Mesendoderm (in vitro differentiated cells): ENCODE measurements at regions not wholly inside any gene's neighbourhood (a gene's known extent, or its start where the extent isn't known, plus 50 kb on each side); places are given as distances from the start of the nearest gene placed in this dataset.

Experiments
- DNase-seq: peaks from one replicate; pipeline ENCODE4 v3.0.0; 2013
- H2AK5ac ChIP-seq: 2 replicates; pipeline ENCODE4 v1.6.1; 2013; ENCODE audit warnings: low read length, inconsistent platforms
- H2BK120ac ChIP-seq: 2 replicates; pipeline ENCODE4 v1.6.1; 2013; ENCODE audit warnings: low read depth, mild to moderate bottlenecking, low read length, moderate library complexity, mixed read lengths
- H2BK15ac ChIP-seq: replicated peaks from 2 replicates; pipeline ENCODE4 v1.6.1; 2013; ENCODE audit warnings: low read depth, mild to moderate bottlenecking, moderate library complexity
- H2BK5ac ChIP-seq: 2 replicates; pipeline ENCODE4 v1.6.1; 2013; ENCODE audit warnings: low read length, inconsistent platforms
- H3K18ac ChIP-seq: 2 replicates; pipeline ENCODE4 v1.6.1; 2013; ENCODE audit warnings: mild to moderate bottlenecking, low read length, mixed read lengths
- H3K23ac ChIP-seq: one replicate; pipeline ENCODE4 v1.6.1; 2013; ENCODE audit warnings: low read length
- H3K27ac ChIP-seq: 2 replicates; pipeline ENCODE4 v1.5.1; 2013; ENCODE audit warnings: low read depth, mild to moderate bottlenecking, inconsistent platforms, low read length, moderate library complexity
- H3K27me3 ChIP-seq: 2 replicates; pipeline ENCODE4 v1.6.1; 2013; ENCODE audit warnings: low read length, control low read depth, mild to moderate bottlenecking, inconsistent platforms; ENCODE audit not compliant: insufficient read depth, poor library complexity
- H3K36me3 ChIP-seq: 2 replicates; pipeline ENCODE4 v1.6.1; 2013; ENCODE audit warnings: low read length, inconsistent platforms; ENCODE audit not compliant: control insufficient read depth, insufficient read depth
- H3K4ac ChIP-seq: one replicate; pipeline ENCODE4 v1.6.1; 2013; ENCODE audit warnings: low read depth, mild to moderate bottlenecking, low read length, moderate library complexity
- H3K4me1 ChIP-seq: 2 replicates; pipeline ENCODE4 v1.6.1; 2013; ENCODE audit warnings: low read depth, low read length, inconsistent platforms; ENCODE audit not compliant: control insufficient read depth
- H3K4me2 ChIP-seq: 2 replicates; pipeline ENCODE4 v1.6.1; 2013; ENCODE audit warnings: low read length
- H3K4me3 ChIP-seq: 2 replicates; pipeline ENCODE4 v1.5.1; 2013; ENCODE audit warnings: mild to moderate bottlenecking, low read length
- H3K56ac ChIP-seq: one replicate; pipeline ENCODE4 v1.6.1; 2013; ENCODE audit warnings: low read length
- H3K79me1 ChIP-seq: 2 replicates; pipeline ENCODE4 v1.6.1; 2013; ENCODE audit warnings: low read length, inconsistent platforms
- H3K79me2 ChIP-seq: 2 replicates; pipeline ENCODE4 v1.6.1; 2013; ENCODE audit warnings: mild to moderate bottlenecking, low read length; ENCODE audit not compliant: control insufficient read depth, insufficient read depth
- H3K9ac ChIP-seq: 2 replicates; pipeline ENCODE4 v1.6.1; 2013; ENCODE audit warnings: low read length, inconsistent platforms
- H4K5ac ChIP-seq: one replicate; pipeline ENCODE4 v1.6.1; 2013; ENCODE audit warnings: low read length
- H4K8ac ChIP-seq: one replicate; pipeline ENCODE4 v1.6.1; 2013; ENCODE audit warnings: low read depth, mild to moderate bottlenecking, control low read depth, low read length, moderate library complexity
- WGBS: extraction: QIAGEN DNeasy Blood & Tissue Kit; methylation state at CpG from one replicate; pipeline ENCODE4 v1.1.7; 2013; ENCODE audit warnings: low lambda C conversion rate, missing lambda C conversion rate; ENCODE audit not compliant: insufficient coverage; ENCODE audit errors: extremely low coverage; 5-methylcytosine and 5-hydroxymethylcytosine counted together

GRCh38 chr6:133817460-133818047 is 71.4 kb upstream of the TCF21 start:
- H3K56ac ChIP-seq: no peak overlapping the region
- no peak overlapping the region for H4K8ac ChIP-seq
- H2BK15ac ChIP-seq: no peak overlapping the region
- H3K27me3 ChIP-seq: no peaks in the 10 kb centered on the region
- no peak overlapping the region for H3K4me3 ChIP-seq
- H3K18ac ChIP-seq: no peak overlapping the region
- peak; percentile 58 for DNase-seq
- no peak overlapping the region for H2AK5ac ChIP-seq
- no peak overlapping the region for H4K5ac ChIP-seq
- H3K9ac ChIP-seq: no peak overlapping the region
- no peaks in the 10 kb centered on the region for H3K79me2 ChIP-seq
- 100% methylated on average over 1 of the region's 9 CpGs for WGBS
- H3K4me2 ChIP-seq: no peak overlapping the region
- H3K79me1 ChIP-seq: no peaks in the 10 kb centered on the region
- H3K36me3 ChIP-seq: no peaks in the 10 kb centered on the region
- H2BK5ac ChIP-seq: no peak overlapping the region
- H3K4me1 ChIP-seq: no peaks in the 10 kb centered on the region
- H2BK120ac ChIP-seq: no peak overlapping the region
- H3K4ac ChIP-seq: no peak overlapping the region
- no peak overlapping the region for H3K23ac ChIP-seq
- H3K27ac ChIP-seq: no peak overlapping the region

- no peak overlapping the region for H3K56ac ChIP-seq
- no peaks in the 10 kb centered on the region for H3K27me3 ChIP-seq
- no peaks in the 10 kb centered on the region for H3K4me1 ChIP-seq
- no peak overlapping the region for H3K4ac ChIP-seq
- no CpG with 5 or more reads among the region's 6 CpGs for WGBS
- H3K36me3 ChIP-seq: no peaks in the 10 kb centered on the region
- no peak overlapping the region for H2BK15ac ChIP-seq
- no peak overlapping the region for H3K4me2 ChIP-seq
- H3K79me1 ChIP-seq: no peaks in the 10 kb centered on the region
- H4K8ac ChIP-seq: no peak overlapping the region
- H2BK120ac ChIP-seq: no peak overlapping the region
- no peak overlapping the region for H4K5ac ChIP-seq
- H2AK5ac ChIP-seq: no peak overlapping the region
- no peak overlapping the region for H2BK5ac ChIP-seq
- no peaks in the 10 kb centered on the region for H3K79me2 ChIP-seq
- no peak overlapping the region for H3K23ac ChIP-seq
- H3K9ac ChIP-seq: no peak overlapping the region
- H3K18ac ChIP-seq: no peak overlapping the region
- peak; percentile 13 for DNase-seq
- H3K27ac ChIP-seq: no peak overlapping the region
- H3K4me3 ChIP-seq: no peak overlapping the region
Measured at GRCh38 chr6:133818320-133818719, 70.6 kb upstream of the TCF21 start.

- H3K4ac ChIP-seq: no peak overlapping the region
- H3K27me3 ChIP-seq: no peaks in the 10 kb centered on the region
- no peaks in the 10 kb centered on the region for H3K36me3 ChIP-seq
- H2BK120ac ChIP-seq: no peak overlapping the region
- H3K79me2 ChIP-seq: no peaks in the 10 kb centered on the region
- no peak overlapping the region for H4K8ac ChIP-seq
- H3K4me1 ChIP-seq: no peaks in the 10 kb centered on the region
- H3K9ac ChIP-seq: no peak overlapping the region
- no peak overlapping the region for H3K27ac ChIP-seq
- H3K23ac ChIP-seq: no peak overlapping the region
- no peak overlapping the region for H3K4me3 ChIP-seq
- WGBS: no CpG with 5 or more reads among the region's 3 CpGs
- H2BK5ac ChIP-seq: no peak overlapping the region
- DNase-seq: peak; percentile 67
- H2BK15ac ChIP-seq: no peak overlapping the region
- H3K18ac ChIP-seq: no peak overlapping the region
- H3K79me1 ChIP-seq: no peaks in the 10 kb centered on the region
- no peak overlapping the region for H3K4me2 ChIP-seq
- H3K56ac ChIP-seq: no peak overlapping the region
- no peak overlapping the region for H2AK5ac ChIP-seq
- no peak overlapping the region for H4K5ac ChIP-seq
Measured at GRCh38 chr6:133820208-133820607, 68.7 kb upstream of the TCF21 start.

DNA sequence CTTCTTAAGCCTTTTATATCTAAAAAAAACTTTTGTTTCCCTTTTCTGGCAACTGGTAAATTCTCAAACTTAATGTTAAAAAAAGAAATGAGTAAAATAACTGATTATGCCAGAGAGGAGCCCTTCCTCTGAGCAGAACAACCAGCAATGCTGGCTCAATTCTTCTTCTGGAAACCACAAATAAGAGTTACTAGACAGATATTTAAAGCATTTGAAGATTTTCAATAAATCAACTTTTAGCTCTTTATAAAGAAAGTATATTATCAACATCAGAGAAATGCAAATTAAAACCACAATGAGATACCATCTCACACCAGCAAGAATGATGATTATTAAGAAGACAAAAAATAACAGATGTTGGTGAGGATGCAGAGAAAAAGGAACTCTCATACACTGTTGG is 61.1 kb upstream of the TCF21 start:
- H3K4ac ChIP-seq: no peak overlapping the region
- no peak overlapping the region for H3K4me2 ChIP-seq
- no peak overlapping the region for H4K5ac ChIP-seq
- no peak overlapping the region for H2AK5ac ChIP-seq
- no peak overlapping the region for H2BK120ac ChIP-seq
- H3K4me1 ChIP-seq: no peaks in the 10 kb centered on the region
- no peak overlapping the region for H3K9ac ChIP-seq
- no peaks in the 10 kb centered on the region for H3K27me3 ChIP-seq
- no peak overlapping the region for H2BK15ac ChIP-seq
- DNase-seq: no peak
- H3K23ac ChIP-seq: no peak overlapping the region
- H3K27ac ChIP-seq: no peak overlapping the region
- no peaks in the 10 kb centered on the region for H3K36me3 ChIP-seq
- no peak overlapping the region for H3K18ac ChIP-seq
- no peaks in the 10 kb centered on the region for H3K79me1 ChIP-seq
- H3K56ac ChIP-seq: no peak overlapping the region
- H2BK5ac ChIP-seq: no peak overlapping the region
- H3K4me3 ChIP-seq: no peak overlapping the region
- no peaks in the 10 kb centered on the region for H3K79me2 ChIP-seq
- H4K8ac ChIP-seq: no peak overlapping the region

DNA sequence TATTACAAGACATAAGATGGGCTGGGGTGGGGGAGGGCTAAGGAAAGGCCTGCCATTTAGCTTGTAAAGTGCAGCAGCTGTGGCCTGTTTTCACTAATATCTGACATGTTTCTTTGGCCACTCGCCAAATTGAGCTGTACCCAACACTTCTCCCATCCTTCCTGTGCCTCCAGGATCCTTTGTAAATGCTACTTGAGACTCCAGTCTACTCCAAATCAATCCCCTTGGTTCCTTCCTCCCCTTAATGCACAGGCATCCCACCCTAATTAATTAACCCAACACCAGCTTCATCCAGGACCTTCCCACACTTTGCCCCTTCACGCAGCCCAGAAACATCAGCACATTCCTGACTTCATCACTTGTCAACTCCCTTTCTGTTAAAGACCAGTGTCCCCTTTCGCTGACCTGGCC is 55.0 kb upstream of the TCF21 start:
- DNase-seq: no peak
- Histone ChIP-seq H3K4me2 (no peak overlapping the region), H4K8ac (no peak overlapping the region), H3K4ac (no peak overlapping the region), H3K56ac (no peak overlapping the region), H3K9ac (no peak overlapping the region), H3K18ac (no peak overlapping the region), H2BK5ac (no peak overlapping the region), H3K79me2 (no peaks in the 10 kb centered on the region), H2BK120ac (no peak overlapping the region), H3K79me1 (no peaks in the 10 kb centered on the region), H3K27me3 (no peaks in the 10 kb centered on the region), H3K4me3 (no peak overlapping the region), H4K5ac (no peak overlapping the region), H2BK15ac (no peak overlapping the region), H2AK5ac (no peak overlapping the region), H3K23ac (no peak overlapping the region), H3K27ac (no peak overlapping the region), H3K4me1 (no peaks in the 10 kb centered on the region), H3K36me3 (no peaks in the 10 kb centered on the region)
- no CpG with 5 or more reads among the region's 3 CpGs for WGBS

DNA sequence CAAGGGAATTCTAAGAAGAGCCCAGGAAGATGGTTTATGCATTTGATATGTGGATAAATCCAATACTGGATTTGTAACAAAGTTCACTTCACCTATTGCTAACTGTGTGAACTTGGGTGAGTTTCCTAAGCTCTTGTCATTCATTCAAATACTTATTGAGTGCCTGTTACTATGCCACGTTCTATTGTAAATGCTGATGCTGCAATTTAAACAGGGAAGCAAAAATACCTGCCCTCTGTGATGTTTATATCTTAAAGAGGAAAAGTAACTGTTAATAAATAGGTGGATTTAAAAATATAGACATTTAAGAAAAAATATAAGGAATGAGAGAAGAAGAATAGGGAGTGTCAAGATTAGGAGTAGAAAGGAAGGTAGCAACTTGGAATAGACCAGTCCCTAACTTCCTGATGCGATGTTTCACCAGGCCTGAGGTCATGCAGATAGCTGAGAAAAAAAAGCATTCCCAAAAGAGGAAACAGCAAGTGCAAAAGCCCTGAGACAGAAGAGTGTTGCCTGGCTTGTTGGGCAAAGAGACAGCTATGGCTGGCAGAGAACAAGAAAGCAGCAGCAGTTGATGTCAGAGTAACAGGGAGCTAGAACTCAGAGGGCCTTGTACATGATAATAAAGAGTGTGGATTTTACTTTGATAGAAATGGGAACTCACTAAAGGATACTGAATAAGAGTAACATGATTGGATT is 54.3 kb upstream of the TCF21 start:
- H3K4me3 ChIP-seq: no peak overlapping the region
- no peaks in the 10 kb centered on the region for H3K79me1 ChIP-seq
- no peak overlapping the region for H4K8ac ChIP-seq
- no peak overlapping the region for H3K9ac ChIP-seq
- DNase-seq: no peak
- H3K4me1 ChIP-seq: no peaks in the 10 kb centered on the region
- no peak overlapping the region for H3K27ac ChIP-seq
- H2AK5ac ChIP-seq: no peak overlapping the region
- no peaks in the 10 kb centered on the region for H3K79me2 ChIP-seq
- no peak overlapping the region for H4K5ac ChIP-seq
- no peak overlapping the region for H3K56ac ChIP-seq
- no peak overlapping the region for H2BK5ac ChIP-seq
- no peak overlapping the region for H2BK15ac ChIP-seq
- no CpG with 5 or more reads among the region's 2 CpGs for WGBS
- no peak overlapping the region for H3K18ac ChIP-seq
- no peak overlapping the region for H3K4ac ChIP-seq
- no peaks in the 10 kb centered on the region for H3K27me3 ChIP-seq
- no peak overlapping the region for H2BK120ac ChIP-seq
- H3K4me2 ChIP-seq: no peak overlapping the region
- H3K36me3 ChIP-seq: no peaks in the 10 kb centered on the region
- H3K23ac ChIP-seq: no peak overlapping the region
